CD4-positive, alpha-beta T cell treated with Interleukin-15 for 4 hours (primary cell): ENCODE measurements at regions not wholly inside any gene's neighbourhood (a gene's known extent, or its start where the extent isn't known, plus 50 kb on each side); places are given as distances from the start of the nearest gene placed in this dataset.

Experiments
- DNase-seq: peaks from one replicate; pipeline ENCODE4 v3.0.0-alpha.2; 2020; ENCODE audit warnings: low spot score

DNA sequence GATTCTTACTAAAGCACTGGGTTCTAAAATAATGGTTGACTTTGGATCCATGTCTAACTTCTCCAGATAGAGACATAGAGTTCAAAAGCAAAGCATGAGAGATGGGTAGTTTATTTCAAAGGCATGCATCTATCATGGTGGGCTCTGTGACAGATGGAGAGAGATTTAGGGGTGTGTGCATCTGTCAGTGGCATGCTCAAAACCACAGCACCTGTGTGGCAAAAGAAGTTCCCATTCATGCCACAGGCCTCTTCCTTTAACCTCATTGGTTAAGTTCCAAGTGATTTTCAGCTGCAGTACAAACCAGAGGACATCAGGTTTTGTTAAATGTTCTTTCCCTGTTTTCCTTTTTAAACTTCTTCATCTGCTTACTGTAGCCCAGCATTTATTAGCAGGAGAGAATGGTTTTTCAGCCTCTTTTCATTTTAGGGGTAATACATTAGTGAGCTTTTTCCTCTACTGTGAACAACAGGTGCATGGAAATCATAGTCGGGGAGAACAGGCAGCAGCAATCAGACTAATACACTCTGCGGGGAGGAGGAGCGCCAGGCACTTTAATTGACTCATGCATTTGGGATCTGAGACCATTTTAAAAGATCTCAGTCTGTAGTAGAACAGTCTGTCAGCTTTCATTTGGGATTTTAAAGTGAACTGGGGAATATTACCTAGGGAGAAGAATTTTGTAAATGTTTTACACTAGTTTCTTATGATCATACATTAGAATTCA lies 52.4 kb upstream of the UPP2 start:
- no peak for DNase-seq

DNA sequence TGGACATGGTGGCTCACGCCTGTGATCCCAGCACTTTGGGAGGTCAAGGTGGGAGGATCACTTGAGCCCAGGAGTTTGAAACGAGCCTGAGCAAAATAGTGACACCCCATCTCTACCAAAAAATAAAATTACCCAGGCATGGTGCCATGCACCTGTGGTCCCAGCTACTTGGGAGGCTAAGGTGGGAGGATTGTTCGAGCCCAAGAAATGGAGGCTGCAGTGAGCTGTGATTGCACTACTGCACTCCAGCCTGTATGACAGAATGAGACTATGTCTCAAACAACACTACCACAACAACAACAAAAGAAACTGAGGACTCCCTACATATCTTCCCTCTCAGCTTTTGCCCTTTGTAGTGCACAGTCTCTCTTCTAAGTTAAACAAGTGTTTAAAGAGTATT lies 53.3 kb upstream of the UPP2 start:
- DNase-seq = no peak

DNA sequence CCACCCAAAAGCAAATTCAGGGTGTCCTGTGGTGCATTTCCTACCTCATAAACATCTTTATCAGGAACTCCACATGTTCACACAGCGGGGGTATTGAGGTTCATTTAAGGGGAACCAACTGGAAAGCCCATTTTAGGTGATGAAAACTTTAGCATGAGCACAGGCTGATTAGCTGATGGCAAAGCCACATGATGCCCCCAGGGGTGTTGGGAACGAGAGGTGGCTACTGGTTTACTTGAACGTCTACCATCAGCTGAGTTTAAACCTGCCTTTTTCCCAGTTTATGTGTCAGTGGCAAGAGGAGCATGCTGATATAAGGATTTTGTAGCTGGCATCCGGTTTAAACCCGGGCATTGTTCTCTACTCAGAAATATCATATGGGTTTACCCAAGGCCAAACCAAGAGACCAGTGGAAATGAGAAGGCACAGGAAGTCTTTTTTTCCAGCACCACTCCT lies 54.5 kb upstream of the UPP2 start:
- no peak for DNase-seq

DNA sequence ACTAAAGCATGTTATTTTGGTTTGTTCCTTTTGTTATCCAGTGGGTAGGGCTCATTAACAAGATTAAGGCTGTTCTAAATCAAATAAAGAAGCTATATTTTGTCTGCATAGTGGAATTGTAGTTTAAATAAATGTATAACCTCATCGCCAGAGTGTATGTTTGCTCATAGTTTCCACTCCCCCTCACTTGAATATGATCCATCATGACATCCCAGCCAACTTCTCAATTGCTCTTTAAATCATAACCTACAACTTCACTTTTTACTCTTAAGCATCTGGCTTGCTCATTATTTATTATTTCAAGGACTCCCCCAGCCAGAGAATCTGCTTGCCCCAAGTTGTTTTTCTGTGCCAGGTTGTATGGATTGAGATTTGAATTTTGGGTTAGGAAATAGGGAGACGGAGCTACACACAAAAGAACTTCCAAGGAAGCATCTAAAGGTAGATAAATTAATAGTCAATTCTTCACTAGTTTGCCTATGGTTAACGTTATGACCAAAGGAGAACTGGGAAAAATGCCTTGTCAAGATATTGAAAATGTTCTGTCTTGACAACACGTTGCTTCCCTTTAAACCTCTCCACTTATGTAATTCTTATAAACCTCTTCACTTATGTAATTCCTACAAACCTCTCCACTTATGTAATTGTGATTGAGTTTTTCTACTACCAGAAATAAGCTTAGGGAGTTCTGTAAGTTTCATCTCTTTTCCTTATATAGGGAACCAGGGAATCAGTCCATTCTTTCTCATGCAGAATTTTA lies 55.4 kb upstream of the UPP2 start:
- no peak for DNase-seq

DNA sequence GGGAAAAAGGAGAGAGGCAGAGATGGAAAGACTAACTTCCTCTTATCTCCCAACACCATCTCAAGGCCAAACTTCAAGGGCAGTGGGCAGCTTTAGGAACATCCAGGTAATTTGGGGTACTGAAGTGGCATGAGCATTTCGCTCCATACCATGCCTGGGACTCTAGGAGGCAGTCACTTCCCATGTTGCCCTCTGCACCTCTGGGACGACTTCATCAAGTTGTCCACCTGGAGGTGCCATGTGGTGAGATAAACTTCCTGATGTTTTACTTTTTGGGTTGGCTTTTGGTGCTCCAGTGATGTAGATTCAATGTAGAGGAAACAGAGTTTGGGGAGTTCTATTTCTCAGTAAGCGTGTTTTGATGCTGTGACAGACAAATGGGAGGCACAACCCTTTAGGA lies 56.3 kb upstream of the UPP2 start:
- no peak for DNase-seq

DNA sequence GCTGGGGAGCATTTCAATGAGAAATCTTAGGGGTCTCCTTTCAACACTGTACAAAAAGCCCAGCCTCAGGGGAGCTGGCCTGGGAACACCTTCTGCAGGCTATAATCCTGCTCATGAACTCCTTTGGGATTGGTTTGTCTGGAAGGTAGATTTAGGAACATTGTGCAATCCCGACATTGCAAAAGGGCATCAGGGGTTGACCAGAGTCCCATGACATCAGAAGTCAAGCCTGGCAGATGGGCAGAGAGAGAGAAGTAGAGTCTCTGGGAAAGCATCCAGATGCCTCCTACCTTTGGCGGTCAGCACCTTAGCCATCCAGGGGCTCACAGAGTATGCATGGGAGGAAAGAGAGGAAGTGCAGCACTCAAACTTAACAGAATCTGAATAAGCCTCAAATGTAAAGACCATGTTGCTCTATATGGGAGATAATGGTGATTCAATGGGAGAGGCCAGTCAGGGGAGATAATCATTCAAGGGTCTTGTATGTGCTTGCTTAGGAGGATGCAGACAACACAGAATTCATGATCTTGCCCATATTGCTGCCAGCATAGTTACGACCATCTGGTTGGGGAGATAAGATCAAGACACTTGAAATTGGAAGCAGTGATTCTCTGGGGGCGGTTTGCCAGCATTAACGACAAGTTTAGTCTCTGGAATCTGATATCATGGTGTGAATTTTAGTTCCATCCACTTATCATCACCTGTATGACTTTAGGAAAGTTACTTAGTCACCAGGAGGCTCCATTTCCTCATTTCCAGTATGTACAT lies 58.3 kb upstream of the UPP2 start:
- no peak for DNase-seq

DNA sequence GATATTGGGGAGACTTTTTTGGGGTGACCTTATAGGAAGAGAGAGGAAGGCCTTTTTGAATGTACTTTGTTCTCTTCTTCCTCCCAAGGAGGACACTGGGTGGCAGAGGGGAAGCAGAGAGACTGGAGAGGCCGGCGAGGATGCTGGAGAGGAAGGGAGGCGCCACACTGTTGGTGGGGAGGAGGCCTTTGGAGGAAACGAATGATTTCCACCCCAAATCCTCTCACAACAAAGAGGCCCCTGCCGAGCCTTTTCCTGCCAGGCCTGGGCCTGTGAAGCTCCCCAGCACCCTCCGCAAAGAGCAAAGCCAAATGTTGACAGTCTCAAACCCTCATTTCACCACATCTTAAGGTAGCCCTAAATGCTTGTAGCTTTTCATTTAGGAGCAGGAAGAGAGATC lies 59.0 kb upstream of the UPP2 start:
- DNase-seq = no peak

DNA sequence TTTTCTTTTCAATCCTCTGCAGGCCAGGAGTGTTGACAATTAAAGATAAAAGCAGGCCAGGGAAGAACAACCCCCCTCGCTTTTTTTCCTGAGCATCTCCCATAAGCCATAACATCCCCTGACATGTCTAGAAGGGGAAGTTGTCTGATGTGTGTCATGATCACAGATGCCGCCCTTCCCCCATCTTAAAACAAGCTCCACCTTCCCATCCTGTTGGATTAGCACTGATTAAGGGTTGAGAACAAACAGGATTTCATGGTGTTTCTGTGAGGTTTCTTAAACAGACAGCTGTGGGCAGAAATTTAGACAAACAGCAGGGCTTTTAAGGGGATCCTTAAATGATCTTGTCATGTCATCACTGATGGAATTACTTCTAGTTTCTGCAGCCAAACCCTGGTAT lies 59.4 kb upstream of the UPP2 start:
- DNase-seq = no peak

DNA sequence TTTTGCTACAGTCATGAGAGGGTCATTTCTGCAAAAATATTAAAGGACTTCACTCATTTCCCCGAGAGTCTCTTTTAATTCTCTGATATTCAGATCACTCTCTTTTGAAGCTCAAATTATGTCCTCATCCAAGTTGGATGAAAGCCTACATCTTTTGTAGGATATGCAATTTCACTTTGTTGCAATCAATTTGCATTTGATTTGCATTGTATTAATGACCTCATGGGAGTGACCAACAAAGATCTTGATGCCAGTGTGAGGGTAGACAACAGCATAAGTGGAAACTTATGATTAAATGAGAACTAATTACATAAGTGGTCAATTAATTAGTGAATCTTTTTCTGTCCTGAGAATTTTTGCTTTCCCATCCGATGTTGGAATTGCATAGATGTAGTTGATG lies 60.3 kb upstream of the UPP2 start:
- no peak for DNase-seq

DNA sequence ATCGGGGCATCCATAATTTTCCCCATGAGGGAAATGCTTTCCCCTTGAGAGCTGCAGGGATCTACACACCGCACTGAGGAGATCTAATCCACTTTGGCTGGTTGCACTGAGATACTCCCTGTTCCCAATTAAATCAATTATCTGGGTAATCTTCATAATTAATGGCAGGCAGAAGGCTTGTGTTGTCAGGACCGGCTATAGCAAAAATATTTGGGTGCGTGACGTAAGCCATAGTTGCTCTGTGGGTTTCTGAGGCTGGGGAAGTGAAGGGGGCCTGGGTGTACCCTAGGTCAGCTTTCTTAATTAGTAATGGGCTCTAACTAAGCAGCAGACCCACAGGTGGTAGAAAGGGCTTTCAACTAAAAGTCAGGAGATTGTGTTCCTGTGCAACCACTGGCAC lies 62.8 kb upstream of the UPP2 start:
- DNase-seq = no peak

DNA sequence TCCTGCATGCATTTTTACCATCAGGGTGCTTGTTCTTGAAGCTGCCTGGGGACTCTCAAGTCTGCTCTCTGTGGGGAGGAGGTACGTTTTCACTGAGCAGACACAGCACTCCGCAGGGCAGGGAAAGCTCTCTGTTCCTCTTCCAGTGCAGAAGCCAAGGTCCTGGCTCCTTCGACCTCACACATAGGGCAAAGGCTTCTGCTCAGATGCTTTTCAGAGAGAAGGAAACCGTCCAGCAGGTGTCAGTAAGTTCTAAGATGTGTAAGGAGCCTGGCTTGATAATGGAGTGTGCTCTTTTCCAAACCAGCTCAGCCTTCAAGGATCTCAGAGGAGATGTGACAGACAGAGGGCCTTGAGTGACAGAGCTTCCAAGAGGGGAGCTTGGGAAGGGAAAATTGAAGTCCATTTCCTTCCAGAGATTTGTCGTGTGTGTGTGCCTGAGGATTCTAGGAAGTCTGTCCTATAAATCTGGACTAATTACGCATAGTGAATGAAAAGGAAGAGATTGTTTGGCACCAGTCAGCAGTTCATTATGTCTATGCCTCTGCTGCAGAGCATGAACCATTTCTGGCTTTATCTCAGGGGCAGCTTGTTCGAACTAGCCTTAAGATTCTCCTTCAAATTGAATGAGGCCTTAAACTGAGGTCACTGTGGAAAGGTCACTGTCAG lies 67.3 kb upstream of the UPP2 start:
- peak; percentile 12 for DNase-seq

DNA sequence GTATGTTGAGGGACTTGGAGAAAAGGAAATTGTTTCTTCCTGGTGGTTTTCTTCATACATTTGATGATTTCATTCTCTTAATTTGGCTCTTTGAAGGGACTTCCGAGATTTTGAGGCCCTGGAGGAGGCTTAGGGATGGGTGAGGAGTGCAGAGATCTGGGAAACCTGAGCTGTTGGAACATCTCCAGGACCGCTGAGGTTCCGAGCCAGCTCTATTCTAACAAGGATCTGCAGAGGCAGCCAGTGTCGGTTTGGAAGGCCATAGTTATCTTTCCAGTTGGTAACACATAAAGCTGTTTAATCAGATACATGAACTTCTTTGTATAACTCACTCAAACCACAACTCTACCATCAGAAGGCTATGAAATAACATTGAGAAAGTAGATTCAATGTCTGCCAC lies 70.3 kb upstream of the UPP2 start:
- no peak for DNase-seq

DNA sequence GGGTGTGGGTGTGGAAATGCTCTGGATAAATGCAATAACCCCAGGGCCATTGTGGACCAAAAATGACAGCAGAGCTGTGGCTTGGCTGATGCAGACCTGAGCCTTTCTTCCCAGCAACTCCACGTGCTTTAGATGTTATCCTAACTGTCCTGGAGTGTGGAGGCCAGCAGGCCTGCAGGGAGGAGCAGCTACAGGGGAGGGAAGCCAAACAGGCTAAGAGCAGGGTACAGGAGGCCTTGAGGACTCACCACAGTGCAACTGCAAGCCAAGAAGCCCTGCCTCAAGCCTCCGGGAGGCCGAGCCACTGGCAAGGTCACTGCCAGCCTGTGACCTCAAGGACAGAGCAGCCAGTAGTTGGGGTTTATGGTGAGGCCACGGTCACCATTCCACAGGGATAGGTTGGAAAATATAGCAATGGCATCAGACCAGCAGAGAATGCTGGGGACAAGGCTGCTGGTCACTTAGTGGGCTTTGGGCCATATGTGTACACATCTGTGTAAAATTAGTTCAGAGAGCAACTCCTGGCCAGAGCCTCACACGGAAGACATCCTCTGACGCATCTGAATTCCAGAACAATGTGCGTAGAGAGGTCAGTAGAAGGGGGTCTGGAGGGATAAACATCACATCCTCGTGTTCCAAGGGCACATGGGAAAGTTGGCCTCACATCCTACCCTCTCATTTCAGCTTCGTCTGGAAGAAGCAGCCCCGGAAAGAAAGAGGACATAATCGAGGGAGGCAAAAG lies 76.2 kb upstream of the UPP2 start:
- DNase-seq = no peak

DNA sequence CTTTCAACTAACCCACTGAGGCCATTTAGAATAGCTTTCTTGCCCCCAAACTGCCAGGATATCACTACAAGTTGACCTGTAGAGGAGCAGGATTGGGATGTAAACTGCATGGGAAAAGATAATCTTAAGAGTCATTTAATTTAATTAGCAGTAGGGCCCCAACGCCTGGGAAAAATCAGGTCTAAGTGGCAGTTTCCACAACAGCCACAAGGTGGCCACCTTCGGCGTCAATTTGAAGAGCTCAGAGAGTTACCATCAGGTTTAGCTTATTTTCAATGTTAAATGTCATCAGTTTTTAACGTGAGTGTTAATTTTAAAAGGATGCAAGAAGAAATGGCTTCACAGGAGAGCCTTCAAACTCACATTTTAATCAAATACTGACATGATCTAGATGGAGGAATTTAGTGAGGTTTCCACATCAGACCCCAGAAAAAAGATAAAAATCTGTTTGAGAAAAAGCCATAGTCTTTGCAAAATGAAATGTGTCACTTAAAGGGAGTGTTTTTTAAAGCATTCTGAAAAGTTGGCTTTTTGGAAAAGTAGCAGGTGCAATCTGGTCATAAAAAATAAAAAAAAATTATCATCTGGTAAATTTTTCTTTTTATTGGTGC lies 77.3 kb upstream of the UPP2 start:
- peak; percentile 50 for DNase-seq

DNA sequence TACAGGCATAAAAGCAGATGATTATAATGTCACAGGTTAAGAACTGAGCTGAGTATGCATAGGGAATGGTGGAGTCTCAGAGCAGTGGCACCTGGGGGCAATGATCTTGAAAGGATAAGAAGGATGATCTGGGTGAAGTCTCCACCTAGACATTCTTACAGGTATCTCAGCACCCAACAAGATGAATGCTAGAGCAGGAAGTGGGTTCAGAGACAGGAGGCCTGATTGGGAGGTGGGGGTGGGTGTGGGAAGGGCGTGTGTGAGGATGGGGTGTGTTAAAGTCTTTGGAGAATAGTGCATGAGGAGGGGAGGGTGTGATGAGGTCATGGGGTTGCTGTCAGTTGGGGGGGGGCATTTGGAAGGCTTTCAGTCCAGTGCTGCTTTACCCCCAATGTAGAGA lies 78.8 kb upstream of the UPP2 start:
- no peak for DNase-seq

DNA sequence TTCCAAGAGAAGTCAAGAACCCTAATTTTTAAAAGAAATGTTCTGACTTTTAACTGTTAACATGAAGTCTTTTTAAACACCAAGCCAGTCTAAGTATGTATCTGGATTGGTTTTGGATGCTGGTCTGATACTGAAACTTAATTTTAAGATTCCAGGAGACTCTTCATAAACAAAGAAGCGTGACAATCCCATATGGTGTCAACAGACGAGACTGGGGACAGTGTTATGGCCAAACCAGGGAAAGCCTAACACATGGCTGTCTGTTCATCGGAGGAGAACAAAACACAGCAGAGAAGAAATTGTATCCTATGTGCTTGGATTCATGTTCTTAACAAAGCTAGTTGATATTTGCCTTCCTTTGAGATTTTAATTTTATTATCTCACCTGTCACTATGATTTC lies 80.5 kb upstream of the UPP2 start:
- no peak for DNase-seq

DNA sequence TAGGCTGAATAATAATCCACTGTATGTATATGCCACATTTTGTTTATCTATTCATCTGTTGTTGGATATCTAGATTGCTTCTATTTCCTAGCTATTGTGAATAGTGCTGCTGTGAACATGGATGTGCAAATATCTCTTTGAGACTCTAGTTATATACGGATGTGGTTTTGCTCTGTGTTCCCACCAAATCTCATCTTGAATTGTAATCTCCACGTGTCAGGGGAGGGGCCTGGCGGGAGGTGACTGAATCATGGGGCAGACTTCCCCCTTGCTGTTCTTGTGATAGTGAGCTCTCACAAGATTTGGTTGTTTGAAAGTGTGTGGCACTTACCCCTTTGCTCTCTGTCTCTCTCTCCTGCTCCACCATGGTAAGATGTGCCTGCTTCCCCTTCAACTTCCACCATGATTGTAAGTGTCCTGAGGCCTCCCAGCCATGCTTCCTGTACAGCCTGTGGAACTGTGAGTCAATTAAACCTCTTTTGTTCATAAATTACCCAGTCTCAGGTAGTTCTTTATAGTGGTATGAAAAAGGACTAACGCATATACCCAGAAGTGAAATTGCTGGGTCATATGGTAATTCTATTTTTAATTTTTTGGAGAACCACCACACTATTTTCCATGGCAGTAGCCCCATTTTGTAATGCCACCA lies 86.1 kb upstream of the UPP2 start:
- DNase-seq = peak; percentile 4

DNA sequence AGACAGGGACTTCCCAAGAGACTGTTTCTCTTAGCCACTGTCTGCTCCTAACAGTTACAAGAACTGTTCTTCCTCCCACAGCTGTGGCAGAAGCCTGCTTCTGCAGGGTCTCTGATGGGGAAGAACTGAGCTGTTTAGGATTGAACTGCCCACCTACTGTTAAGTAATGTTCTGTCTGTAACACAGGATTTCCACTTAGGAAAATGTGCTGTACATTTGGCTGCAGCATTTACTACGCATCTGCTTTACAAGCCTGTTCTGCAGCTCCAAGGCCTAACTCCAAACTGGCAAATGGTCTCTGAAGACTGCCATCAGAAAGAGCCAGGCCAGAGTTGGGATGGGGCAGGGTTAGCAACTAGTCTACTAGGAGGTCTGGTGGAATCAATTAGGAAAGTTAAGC lies 87.8 kb upstream of the UPP2 start:
- no peak for DNase-seq

DNA sequence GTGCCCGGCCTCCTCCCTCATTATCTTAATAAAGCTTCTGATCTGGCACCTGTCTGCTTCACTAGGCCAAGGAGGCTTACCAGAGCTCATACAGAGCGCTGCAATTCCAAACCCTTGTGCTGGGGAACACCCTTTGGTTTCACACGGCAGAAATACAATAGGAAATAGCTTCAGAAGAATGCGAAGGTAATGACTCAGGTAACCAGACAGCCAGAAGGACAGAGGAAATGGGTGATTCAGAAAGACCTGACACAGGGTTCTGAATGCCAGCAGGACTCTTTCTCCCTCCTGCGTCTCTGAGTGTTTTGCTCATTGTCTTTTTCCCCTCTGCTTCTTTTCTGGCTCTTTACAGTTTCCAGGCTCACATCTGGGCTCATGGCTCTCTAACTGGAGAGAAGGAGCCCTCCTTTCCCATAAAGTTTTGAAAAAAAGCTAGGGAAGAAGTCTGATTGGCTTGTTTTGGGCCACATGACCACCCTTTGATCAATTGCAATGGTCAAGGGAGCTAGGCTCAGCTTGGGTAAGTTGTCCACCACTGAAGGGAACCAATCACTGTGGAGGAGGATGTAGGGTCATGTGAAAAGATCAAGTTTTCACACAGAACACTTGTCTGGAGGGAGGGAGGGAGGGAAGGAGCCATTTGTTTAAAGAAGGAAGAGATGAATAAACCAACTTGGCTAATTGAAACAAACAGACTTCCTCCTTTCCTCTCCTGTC lies 90.5 kb upstream of the UPP2 start:
- DNase-seq = peak; percentile 3

DNA sequence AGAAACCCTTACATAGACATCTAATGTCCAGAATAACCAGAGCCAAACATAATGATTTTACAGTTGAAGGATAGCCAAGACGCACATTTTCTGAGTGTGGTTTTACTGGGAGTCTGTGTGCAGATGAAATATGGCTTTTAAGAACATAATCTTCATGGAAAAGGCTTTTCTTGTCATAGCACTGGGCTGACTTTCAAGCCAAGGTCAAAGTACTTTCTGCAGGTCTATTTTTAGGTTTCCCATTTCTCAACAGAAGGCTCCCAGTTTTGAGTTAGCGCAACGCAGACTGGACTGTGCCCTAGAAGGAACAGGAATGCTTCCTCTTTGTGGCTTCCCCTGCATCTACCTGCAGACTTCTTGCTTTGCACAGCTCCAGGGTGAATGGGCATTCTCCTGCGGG lies 92.3 kb upstream of the UPP2 start:
- no peak for DNase-seq
